Subcutaneous abdominal adipose tissue (tissue), 5 donors: ENCODE measurements at regions not wholly inside any gene's neighbourhood (a gene's known extent, or its start where the extent isn't known, plus 50 kb on each side); places are given as distances from the start of the nearest gene placed in this dataset.

ENCODE experiments used
- H3K27ac ChIP-seq: one replicate; pipeline ENCODE4 v1.7.0; 2013; ENCODE audit warnings: low read depth, mild to moderate bottlenecking, inconsistent platforms, low read length, moderate library complexity
- H3K27me3 ChIP-seq, 5 donors: one replicate each; pipeline ENCODE4 v1.7.0; 2013; ENCODE audit warnings: low read length in 5 of 5, inconsistent platforms in 1 of 5; ENCODE audit not compliant: control insufficient read depth in 5 of 5, insufficient read depth in 4 of 5
- H3K36me3 ChIP-seq, 5 donors: one replicate each; pipeline ENCODE4 v1.7.0; 2013; ENCODE audit warnings: low read length in 5 of 5; ENCODE audit not compliant: control insufficient read depth in 5 of 5, insufficient read depth in 5 of 5
- H3K4me1 ChIP-seq, 5 donors: one replicate each; pipeline ENCODE4 v1.7.0; 2013; ENCODE audit warnings: low read length in 5 of 5, mild to moderate bottlenecking in 3 of 5, moderate library complexity in 1 of 5; ENCODE audit not compliant: control insufficient read depth in 5 of 5, insufficient read depth in 5 of 5
- H3K4me3 ChIP-seq, 5 donors: one replicate each; pipeline ENCODE4 v1.7.0; 2013; ENCODE audit warnings: low read length in 5 of 5, low read depth in 1 of 5
- H3K9ac ChIP-seq, 5 donors: one replicate each; pipeline ENCODE4 v1.7.0; 2013; ENCODE audit warnings: low read length in 5 of 5, mild to moderate bottlenecking in 4 of 5, moderate library complexity in 3 of 5
- H3K9me3 ChIP-seq, 5 donors: one replicate each; pipeline ENCODE4 v1.7.0; 2013; ENCODE audit warnings: low read length in 5 of 5; ENCODE audit not compliant: control insufficient read depth in 5 of 5
- donor health status: healthy.
- donor health status: healthy.
- donor health status: healthy.
- donor health status: healthy.
- donor health status: healthy.

GRCh38 chr10:29068302-29068701 is 220.6 kb upstream of the LYZL1 start:
- no peaks in the 10 kb centered on the region for H3K9me3 ChIP-seq
- H3K27ac ChIP-seq: no peak overlapping the region
- no peaks in the 10 kb centered on the region for H3K27me3 ChIP-seq
- no peaks in the 10 kb centered on the region for H3K36me3 ChIP-seq
- H3K4me3 ChIP-seq: no peak overlapping the region
- peaks cover 1 to 22% (median 8%) of the 10 kb centered on the region in 5 donors for H3K4me1 ChIP-seq
- no peak overlapping the region for H3K9ac ChIP-seq

DNA sequence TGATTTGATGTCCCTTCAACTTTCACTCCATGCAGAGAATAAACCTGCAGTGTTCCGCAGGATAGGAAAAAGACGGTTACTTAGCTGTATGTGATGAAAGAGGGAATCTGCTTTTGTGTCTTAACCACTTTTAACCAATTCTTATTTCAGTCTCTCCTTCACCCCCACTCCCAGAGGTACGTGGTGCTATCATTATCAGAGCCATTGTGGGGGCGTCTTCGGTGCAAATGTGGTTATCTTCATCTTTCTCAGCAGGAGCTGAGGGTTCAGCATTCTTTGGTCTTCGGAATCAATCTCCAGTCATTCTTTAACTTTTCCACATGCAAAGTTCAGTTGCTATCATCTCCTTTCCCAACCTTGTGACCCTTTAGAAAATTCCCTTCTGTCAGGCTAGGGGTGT is 219.9 kb upstream of the LYZL1 start:
- Histone ChIP-seq H3K9me3 (no peaks in the 10 kb centered on the region), H3K9ac (no peak overlapping the region), H3K27ac (no peak overlapping the region), H3K36me3 (no peaks in the 10 kb centered on the region), H3K4me1 (peaks cover 0 to 16% (median 5%) of the 10 kb centered on the region in 5 donors), H3K4me3 (no peak overlapping the region), H3K27me3 (no peaks in the 10 kb centered on the region)

DNA sequence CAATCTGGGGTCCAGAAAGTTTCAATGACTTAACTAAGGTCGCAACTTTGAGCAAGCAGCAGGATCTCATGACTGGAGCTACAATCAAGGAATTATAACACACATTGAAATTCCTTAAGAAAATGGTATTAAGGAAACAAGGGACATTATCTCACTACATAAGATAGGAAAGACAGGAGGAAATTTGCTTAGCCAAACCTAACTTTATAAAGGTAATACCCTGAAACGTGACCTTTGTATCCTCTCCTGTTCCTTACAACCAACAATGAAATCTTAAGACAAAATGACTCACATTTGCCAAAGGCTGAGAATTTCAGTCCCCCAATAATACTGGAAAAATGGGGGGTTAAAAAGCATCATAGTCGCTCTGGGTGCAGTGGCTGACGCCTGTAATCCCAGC is 218.9 kb upstream of the LYZL1 start:
- H3K36me3 ChIP-seq: no peaks in the 10 kb centered on the region

GRCh38 chr10:29078919-29079318 is 210.0 kb upstream of the LYZL1 start:
- Histone ChIP-seq H3K9ac (no peak overlapping the region), H3K27ac (no peak overlapping the region), H3K9me3 (no peaks in the 10 kb centered on the region), H3K36me3 (no peaks in the 10 kb centered on the region), H3K4me3 (no peak overlapping the region), H3K4me1 (peaks cover 0 to 11% (median 0%) of the 10 kb centered on the region in 5 donors), H3K27me3 (no peaks in the 10 kb centered on the region)

More for the DNA sequence above, 218.9 kb upstream of the LYZL1 start:
- Histone ChIP-seq H3K27me3 (no peaks in the 10 kb centered on the region), H3K4me1 (peaks cover 0 to 11% (median 4%) of the 10 kb centered on the region in 5 donors), H3K27ac (no peak overlapping the region), H3K9ac (no peak overlapping the region), H3K9me3 (no peaks in the 10 kb centered on the region), H3K4me3 (no peak overlapping the region)

DNA sequence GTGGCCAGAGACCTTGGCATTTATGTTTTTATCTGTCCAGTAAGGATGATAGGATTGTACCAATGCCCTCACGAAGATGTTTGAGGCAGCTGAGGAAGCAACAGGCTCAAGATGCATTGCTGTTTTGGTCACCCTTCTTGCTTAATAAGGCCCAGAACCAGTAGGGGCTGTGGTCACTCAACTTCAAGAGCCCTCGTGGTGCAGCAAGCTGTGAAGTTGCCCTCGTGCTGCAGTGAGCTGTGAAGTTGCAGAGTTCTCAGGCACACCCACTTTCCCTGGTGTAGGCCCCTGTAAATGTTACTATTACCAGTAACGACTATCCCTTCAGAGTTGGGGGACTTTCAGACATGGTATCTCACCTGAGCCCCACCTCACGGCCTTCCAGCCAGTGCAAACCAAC is 207.6 kb upstream of the LYZL1 start:
- Histone ChIP-seq H3K27me3 (no peaks in the 10 kb centered on the region), H3K9me3 (no peaks in the 10 kb centered on the region), H3K4me1 (peaks cover 0 to 11% (median 0%) of the 10 kb centered on the region in 5 donors), H3K4me3 (no peak overlapping the region), H3K36me3 (no peaks in the 10 kb centered on the region), H3K27ac (no peak overlapping the region), H3K9ac (no peak overlapping the region)

DNA sequence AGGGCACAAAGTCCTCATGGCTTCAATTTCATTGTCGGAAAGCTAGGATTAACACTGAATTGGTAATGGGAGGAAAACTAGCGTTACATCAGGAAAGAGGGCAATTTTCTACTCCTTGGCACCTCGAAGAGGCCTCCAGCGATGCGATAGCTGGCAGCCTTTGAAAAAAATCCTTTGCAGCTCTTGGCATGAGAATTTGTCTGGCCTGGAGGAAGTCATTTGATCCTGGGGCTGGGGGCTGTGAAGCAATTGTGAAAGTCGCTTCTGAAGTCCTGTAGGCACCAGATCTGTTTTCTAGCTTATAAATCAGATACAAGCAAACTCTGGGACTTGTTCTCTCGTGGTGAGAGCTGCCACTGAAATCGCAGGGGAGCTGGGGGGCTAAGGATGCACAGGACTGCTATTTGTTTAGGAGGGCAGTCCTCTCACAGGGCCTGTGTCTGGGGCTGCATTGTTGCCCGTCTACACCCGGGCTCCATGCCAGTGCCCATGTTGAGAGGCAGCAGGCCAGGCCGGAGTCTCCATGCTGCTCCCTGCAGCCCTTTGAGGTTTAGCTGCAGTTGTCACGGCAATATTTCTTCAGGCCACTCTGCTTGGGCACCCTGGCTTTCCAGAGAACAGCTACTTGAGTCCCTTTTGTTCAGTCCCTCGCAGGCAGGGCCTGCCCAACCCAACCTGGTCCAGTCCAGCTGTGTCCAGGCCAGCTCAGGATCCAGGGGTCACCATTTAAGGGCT is 206.8 kb upstream of the LYZL1 start:
- no peaks in the 10 kb centered on the region for H3K36me3 ChIP-seq
- no peaks in the 10 kb centered on the region for H3K27me3 ChIP-seq
- H3K27ac ChIP-seq: no peak overlapping the region
- H3K4me1 ChIP-seq: peaks cover 0 to 11% (median 0%) of the 10 kb centered on the region in 5 donors
- H3K9me3 ChIP-seq: no peaks in the 10 kb centered on the region
- H3K9ac ChIP-seq: no peak overlapping the region
- no peak overlapping the region for H3K4me3 ChIP-seq

DNA sequence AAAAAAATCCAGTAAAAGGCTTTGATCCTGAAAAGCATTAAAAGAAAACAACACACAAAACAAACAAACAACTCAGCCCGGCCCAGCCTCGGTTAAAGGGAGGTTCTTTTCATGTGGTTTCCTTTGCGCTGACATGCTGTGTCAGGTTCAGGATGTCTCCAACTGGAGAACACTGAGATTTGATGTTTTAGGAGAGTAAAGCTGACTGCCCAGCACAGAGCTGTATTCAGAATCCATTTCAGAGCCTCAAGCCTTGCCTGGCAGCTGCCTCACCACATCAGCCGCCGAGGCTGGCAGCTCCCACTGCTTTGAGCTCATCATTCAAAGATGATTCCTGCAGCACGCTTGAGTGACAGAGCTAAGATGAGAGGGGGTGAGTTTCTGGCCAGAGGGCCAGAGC is 205.8 kb upstream of the LYZL1 start:
- no peaks in the 10 kb centered on the region for H3K27me3 ChIP-seq
- no peaks in the 10 kb centered on the region for H3K9me3 ChIP-seq
- no peaks in the 10 kb centered on the region for H3K36me3 ChIP-seq
- no peak overlapping the region for H3K27ac ChIP-seq
- peaks cover 0 to 11% (median 0%) of the 10 kb centered on the region in 5 donors for H3K4me1 ChIP-seq
- no peak overlapping the region for H3K4me3 ChIP-seq
- H3K9ac ChIP-seq: no peak overlapping the region

DNA sequence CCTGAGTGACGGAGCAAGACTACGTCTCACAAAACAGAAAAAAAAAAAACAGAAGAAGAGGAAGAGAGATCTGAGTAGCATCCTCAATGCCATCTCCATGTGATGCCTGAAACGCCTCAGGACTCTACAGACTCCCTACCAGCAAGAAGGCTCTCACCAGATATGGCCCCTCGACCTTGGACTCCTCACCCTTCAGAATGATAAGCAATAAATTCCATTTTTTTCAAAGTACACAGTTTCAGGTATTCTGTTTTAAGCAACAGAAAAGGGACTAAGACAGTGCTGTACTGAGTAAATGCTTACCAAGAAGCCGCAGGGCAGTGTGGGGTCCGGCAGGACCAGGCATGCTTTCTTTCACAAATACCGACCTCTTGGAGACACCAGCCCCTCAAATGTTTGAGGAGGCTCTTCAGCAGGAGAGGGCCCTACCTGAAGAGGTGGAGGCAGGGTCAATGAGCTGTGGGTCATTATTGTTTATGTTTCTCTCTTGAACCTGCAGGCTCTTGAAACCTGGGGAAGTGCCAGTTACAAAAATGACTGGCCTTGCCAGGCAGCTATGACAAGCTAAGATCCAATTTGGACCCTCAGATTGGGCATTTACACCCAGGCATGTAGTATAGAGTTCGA is 204.1 kb upstream of the LYZL1 start:
- Histone ChIP-seq H3K27me3 (no peaks in the 10 kb centered on the region), H3K27ac (no peak overlapping the region), H3K36me3 (no peaks in the 10 kb centered on the region), H3K9ac (no peak overlapping the region), H3K4me1 (peaks cover 0 to 11% (median 0%) of the 10 kb centered on the region in 5 donors), H3K4me3 (no peak overlapping the region), H3K9me3 (no peaks in the 10 kb centered on the region)

- H3K4me3 ChIP-seq: no peak overlapping the region
- H3K9me3 ChIP-seq: no peaks in the 10 kb centered on the region
- no peak overlapping the region for H3K9ac ChIP-seq
- H3K27ac ChIP-seq: no peak overlapping the region
- no peaks in the 10 kb centered on the region for H3K27me3 ChIP-seq
- H3K36me3 ChIP-seq: no peaks in the 10 kb centered on the region
- no peaks in the 10 kb centered on the region for H3K4me1 ChIP-seq
These were observed 199.8 kb upstream of the LYZL1 start for GRCh38 chr10:29089091-29089490.

DNA sequence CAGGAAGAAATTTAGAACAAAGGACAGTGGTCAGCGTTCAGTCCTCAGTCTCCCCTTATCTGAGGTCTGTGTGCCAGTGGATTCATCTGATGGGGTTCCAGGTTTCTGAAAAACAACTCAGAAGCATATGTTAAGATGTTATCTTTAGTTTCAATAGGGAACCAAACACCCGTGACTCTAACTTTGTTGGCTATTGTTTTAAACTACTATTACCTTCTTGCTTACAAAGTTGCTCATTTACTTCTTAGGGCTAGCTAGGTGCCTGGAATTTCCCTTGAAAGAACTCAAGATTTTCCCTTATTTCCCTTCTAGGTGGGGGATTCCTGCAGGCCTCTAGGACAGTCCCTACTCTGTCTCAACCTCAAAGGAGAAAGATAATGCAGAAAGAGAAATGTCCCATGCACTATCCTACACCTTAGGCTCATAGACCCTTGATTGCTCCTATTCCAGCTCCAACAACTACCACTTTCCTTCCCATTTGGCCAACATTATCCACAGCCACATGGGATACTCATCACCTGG is 192.5 kb upstream of the LYZL1 start:
- Histone ChIP-seq H3K27ac (no peak overlapping the region), H3K4me1 (no peaks in the 10 kb centered on the region), H3K27me3 (no peaks in the 10 kb centered on the region), H3K36me3 (no peaks in the 10 kb centered on the region), H3K9me3 (no peaks in the 10 kb centered on the region), H3K9ac (no peak overlapping the region), H3K4me3 (no peak overlapping the region)
